CD14-positive monocyte (primary cell): ENCODE measurements at regions not wholly inside any gene's neighbourhood (a gene's known extent, or its start where the extent isn't known, plus 50 kb on each side); places are given as distances from the start of the nearest gene placed in this dataset.

Source experiments
- DNase-seq, 3 donors: peaks; one replicate each; pipeline ENCODE4 v3.0.0-alpha.2; 2011 to 2022
- H2AFZ ChIP-seq: 2 replicates; pipeline ENCODE4 v1.6.0; 2012; ENCODE audit warnings: mild to moderate bottlenecking, low read depth, low read length, inconsistent platforms; ENCODE audit not compliant: insufficient read depth, poor library complexity, severe bottlenecking
- H3K27ac ChIP-seq, 2 donors: 1 replicate in 1 of 2; 2 replicates in 1 of 2; pipeline ENCODE4 v1.5.1; 2012 to 2013; ENCODE audit warnings: low read length in 2 of 2, control low read depth in 1 of 2, inconsistent platforms in 1 of 2, low read depth in 1 of 2, mild to moderate bottlenecking in 1 of 2
- H3K27me3 ChIP-seq, 2 donors: one replicate each; pipeline versions ENCODE4 v1.6.0 to v1.6.1; 2011 to 2013; ENCODE audit warnings: low read length in 2 of 2; ENCODE audit not compliant: control insufficient read depth in 2 of 2, insufficient read depth in 2 of 2
- H3K36me3 ChIP-seq, 2 donors: replicated peaks in 1 of 2; 1 replicate in 1 of 2; 2 replicates in 1 of 2; pipeline versions ENCODE4 v1.5.1 to v1.6.1; 2012 to 2013; ENCODE audit warnings: low read length in 2 of 2, control low read depth in 1 of 2, inconsistent platforms in 1 of 2, mild to moderate bottlenecking in 1 of 2; ENCODE audit not compliant: insufficient read depth in 2 of 2, control insufficient read depth in 1 of 2
- H3K4me1 ChIP-seq, 2 donors: 1 replicate in 1 of 2; 2 replicates in 1 of 2; pipeline versions ENCODE4 v1.5.1 to v1.6.1; 2012 to 2013; ENCODE audit warnings: low read length in 2 of 2, control low read depth in 1 of 2, inconsistent platforms in 1 of 2, mild to moderate bottlenecking in 1 of 2, moderate library complexity in 1 of 2; ENCODE audit not compliant: insufficient read depth in 2 of 2, control insufficient read depth in 1 of 2
- H3K4me2 ChIP-seq: replicated peaks from 2 replicates; pipeline ENCODE3; 2012; ENCODE audit warnings: low read length, moderate library complexity, mild to moderate bottlenecking; ENCODE audit not compliant: poor library complexity, severe bottlenecking; ENCODE audit errors: extremely low read depth
- H3K4me3 ChIP-seq, 3 experiments: fragments of 200-600 bp in 1 of 3; sonication (generic) in 1 of 3; replicated peaks in 1 of 3; 1 replicate in 2 of 3; 2 replicates in 1 of 3; pipeline ENCODE4 v1.5.1; 2011 to 2013; ENCODE audit warnings: low read length in 3 of 3, mild to moderate bottlenecking in 3 of 3, control low read depth in 2 of 3, low read depth in 2 of 3, inconsistent platforms in 1 of 3, moderate library complexity in 1 of 3
- H3K79me2 ChIP-seq: 2 replicates; pipeline ENCODE4 v1.6.0; 2012; ENCODE audit warnings: mild to moderate bottlenecking, control low read depth, inconsistent platforms, low read length, moderate library complexity; ENCODE audit not compliant: insufficient read depth
- H3K9ac ChIP-seq: 2 replicates; pipeline ENCODE4 v1.6.0; 2017; ENCODE audit warnings: low read length, mild to moderate bottlenecking; ENCODE audit not compliant: insufficient read depth, poor library complexity, severe bottlenecking
- H3K9me3 ChIP-seq, 2 donors: replicated peaks in 1 of 2; 1 replicate in 1 of 2; 2 replicates in 1 of 2; pipeline versions ENCODE4 v1.5.1 to v1.6.1; 2012 to 2013; ENCODE audit warnings: low read length in 2 of 2, control low read depth in 1 of 2; ENCODE audit not compliant: control insufficient read depth in 1 of 2, insufficient read depth in 1 of 2
- H4K20me1 ChIP-seq: 2 replicates; pipeline ENCODE4 v1.6.0; 2012; ENCODE audit warnings: mild to moderate bottlenecking, low read length, control low read depth, moderate library complexity; ENCODE audit not compliant: insufficient read depth
- H3K27ac Mint-ChIP-seq, 7 donors: one replicate each; pipeline ENCODE4 v1.8.0; 2020; ENCODE audit warnings: mild to moderate bottlenecking in 7 of 7, mixed read lengths in 7 of 7, moderate library complexity in 6 of 7, inconsistent platforms in 2 of 7
- H3K27me3 Mint-ChIP-seq, 3 donors: one replicate each; pipeline ENCODE4 v1.8.0; 2021 to 2022; ENCODE audit warnings: low read depth in 3 of 3, mild to moderate bottlenecking in 3 of 3, mixed read lengths in 3 of 3, moderate library complexity in 3 of 3, inconsistent platforms in 1 of 3
- H3K36me3 Mint-ChIP-seq, 2 donors: one replicate each; pipeline ENCODE4 v1.8.0; 2020; ENCODE audit warnings: mixed read lengths in 2 of 2, inconsistent platforms in 1 of 2, mild to moderate bottlenecking in 1 of 2
- H3K4me1 Mint-ChIP-seq: one replicate; pipeline ENCODE4 v1.8.0; 2020; ENCODE audit warnings: mild to moderate bottlenecking, mixed read lengths
- H3K4me3 Mint-ChIP-seq, 2 donors: one replicate each; pipeline ENCODE4 v1.8.0; 2020; ENCODE audit warnings: mild to moderate bottlenecking in 2 of 2, mixed read lengths in 2 of 2, moderate library complexity in 1 of 2
- H3K9me3 Mint-ChIP-seq, 7 donors: one replicate each; pipeline ENCODE4 v1.8.0; 2020 to 2022; ENCODE audit warnings: mixed read lengths in 7 of 7, mild to moderate bottlenecking in 6 of 7, moderate library complexity in 6 of 7, inconsistent platforms in 2 of 7
- WGBS: methylation state at CpG from one replicate; pipeline ENCODE4 v1.1.5; 2013; ENCODE audit warnings: missing lambda C conversion rate; ENCODE audit not compliant: insufficient coverage; 5-methylcytosine and 5-hydroxymethylcytosine counted together
- intact Hi-C, 2 donors: fragments of 100-400 bp; cut with micrococcal nuclease; formaldehyde crosslinking; loops; one replicate each; pipeline versions ENCODE4 v1.15.0 to v1.15.1; 2023
- TF ChIP-seq, protein P1 (sequence below): fragments of 200-600 bp; IDR thresholded peaks from one replicate; pipeline ENCODE4 v1.8.0; 2022; ENCODE audit warnings: antibody characterized with exemption, mild to moderate bottlenecking

DNA sequence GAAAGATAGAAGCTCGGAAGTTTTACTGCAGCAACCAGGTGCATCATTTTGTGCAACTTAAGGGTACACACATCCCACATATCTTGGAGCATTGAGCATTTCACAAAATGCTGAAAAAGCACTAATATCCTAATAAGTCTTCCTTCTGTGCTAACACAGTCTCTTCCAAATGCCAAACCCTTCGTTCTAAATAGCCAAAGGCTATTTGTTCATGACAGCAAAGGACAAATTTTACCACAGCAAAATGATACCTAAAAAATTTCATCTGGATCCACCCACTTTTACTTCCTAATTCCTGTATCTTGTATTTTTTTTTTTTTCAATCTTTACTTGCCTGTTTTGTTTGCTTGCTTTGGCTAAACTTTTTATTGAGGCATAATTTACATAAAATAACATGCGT lies 435.0 kb downstream of the RND3 start:
- no peaks in the 10 kb centered on the region for H3K36me3 Mint-ChIP-seq
- H3K9me3 Mint-ChIP-seq: peaks cover 0 to 6% (median 4%) of the 10 kb centered on the region in 7 donors
- intact Hi-C loops: no loop called here
- H3K4me1 Mint-ChIP-seq: no peaks in the 10 kb centered on the region
- H3K4me2 ChIP-seq: no peak overlapping the region
- H4K20me1 ChIP-seq: no peaks in the 10 kb centered on the region
- H3K4me1 ChIP-seq: no peaks in the 10 kb centered on the region
- WGBS: 83% methylated on average over 1 of the region's 3 CpGs
- H3K9ac ChIP-seq: no peak overlapping the region
- DNase-seq: no peak
- no peak overlapping the region for H3K4me3 ChIP-seq
- H3K36me3 ChIP-seq: no peaks in the 10 kb centered on the region
- H3K79me2 ChIP-seq: no peaks in the 10 kb centered on the region
- peaks cover 0 to 5% of the 10 kb centered on the region in 2 donors for H3K9me3 ChIP-seq
- no peak overlapping the region for H2AFZ ChIP-seq
- no peak overlapping the region for H3K27ac ChIP-seq
- TF ChIP-seq, protein P1, sequence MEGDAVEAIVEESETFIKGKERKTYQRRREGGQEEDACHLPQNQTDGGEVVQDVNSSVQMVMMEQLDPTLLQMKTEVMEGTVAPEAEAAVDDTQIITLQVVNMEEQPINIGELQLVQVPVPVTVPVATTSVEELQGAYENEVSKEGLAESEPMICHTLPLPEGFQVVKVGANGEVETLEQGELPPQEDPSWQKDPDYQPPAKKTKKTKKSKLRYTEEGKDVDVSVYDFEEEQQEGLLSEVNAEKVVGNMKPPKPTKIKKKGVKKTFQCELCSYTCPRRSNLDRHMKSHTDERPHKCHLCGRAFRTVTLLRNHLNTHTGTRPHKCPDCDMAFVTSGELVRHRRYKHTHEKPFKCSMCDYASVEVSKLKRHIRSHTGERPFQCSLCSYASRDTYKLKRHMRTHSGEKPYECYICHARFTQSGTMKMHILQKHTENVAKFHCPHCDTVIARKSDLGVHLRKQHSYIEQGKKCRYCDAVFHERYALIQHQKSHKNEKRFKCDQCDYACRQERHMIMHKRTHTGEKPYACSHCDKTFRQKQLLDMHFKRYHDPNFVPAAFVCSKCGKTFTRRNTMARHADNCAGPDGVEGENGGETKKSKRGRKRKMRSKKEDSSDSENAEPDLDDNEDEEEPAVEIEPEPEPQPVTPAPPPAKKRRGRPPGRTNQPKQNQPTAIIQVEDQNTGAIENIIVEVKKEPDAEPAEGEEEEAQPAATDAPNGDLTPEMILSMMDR: no peak
- H3K4me3 Mint-ChIP-seq: no peak overlapping the region
- no peaks in the 10 kb centered on the region for H3K27me3 Mint-ChIP-seq
- no peaks in the 10 kb centered on the region for H3K27me3 ChIP-seq
- no peak overlapping the region for H3K27ac Mint-ChIP-seq

DNA sequence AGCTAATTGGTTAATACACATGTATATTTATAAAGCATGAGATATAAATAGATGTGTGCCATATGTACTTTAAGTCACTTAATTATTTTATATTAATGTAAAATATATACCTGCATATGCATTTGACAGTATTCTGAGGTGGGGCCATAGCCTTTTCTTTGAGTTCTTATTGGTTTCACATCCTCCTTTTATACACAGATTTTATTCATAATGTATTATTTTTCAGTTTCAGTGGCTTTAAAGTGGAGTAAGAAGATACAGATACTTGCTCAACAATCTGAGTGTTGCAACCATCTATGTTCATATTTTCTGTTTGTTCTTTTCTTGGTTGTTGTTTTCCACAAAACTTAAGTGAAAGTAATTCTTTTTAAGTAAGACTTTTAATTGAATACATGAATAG lies 436.5 kb downstream of the RND3 start:
- TF ChIP-seq, protein P1: no peak
- Histone ChIP-seq H3K9ac (no peak overlapping the region), H3K9me3 (no peaks in the 10 kb centered on the region), H3K79me2 (no peaks in the 10 kb centered on the region), H3K27ac (no peak overlapping the region), H4K20me1 (no peaks in the 10 kb centered on the region), H3K36me3 (no peaks in the 10 kb centered on the region), H3K4me3 (no peak overlapping the region), H3K4me2 (no peak overlapping the region), H2AFZ (no peak overlapping the region), H3K4me1 (no peaks in the 10 kb centered on the region), H3K27me3 (no peaks in the 10 kb centered on the region)
- Mint-ChIP-seq H3K36me3 (no peaks in the 10 kb centered on the region), H3K27me3 (no peaks in the 10 kb centered on the region), H3K4me3 (no peak overlapping the region), H3K27ac (no peak overlapping the region), H3K4me1 (no peaks in the 10 kb centered on the region), H3K9me3 (peaks cover 0 to 6% (median 2%) of the 10 kb centered on the region in 7 donors)
- no peak for DNase-seq
- intact Hi-C loops: no loop called here
